Neural cell (in vitro differentiated cells): ENCODE measurements at regions not wholly inside any gene's neighbourhood (a gene's known extent, or its start where the extent isn't known, plus 50 kb on each side); places are given as distances from the start of the nearest gene placed in this dataset.
A peak's percentile ranks its signal among the peaks of the same experiment; 100 is the strongest.

Source experiments
- H2AFZ ChIP-seq: fragments of 200-600, 300-800 bp; sonication (generic), shearing (Covaris generic); 2 replicates; pipeline ENCODE4 v1.6.0; 2014; ENCODE audit warnings: low read depth, mild to moderate bottlenecking, antibody characterized with exemption, low read length, moderate library complexity
- H3F3A ChIP-seq: fragments of 200-600 bp; shearing (Covaris generic); 2 replicates; pipeline ENCODE4 v1.6.1; 2016; ENCODE audit warnings: mild to moderate bottlenecking, moderate library complexity, mixed read lengths, antibody characterized with exemption, low read length; ENCODE audit not compliant: insufficient read depth, poor library complexity, severe bottlenecking
- H3K27ac ChIP-seq: fragments of 200-600, 300-800 bp; sonication (generic), shearing (Covaris generic); 2 replicates; pipeline ENCODE4 v1.5.1; 2014; ENCODE audit warnings: mild to moderate bottlenecking, low read length, moderate library complexity
- H3K27me3 ChIP-seq: fragments of 300-800, 200-600 bp; sonication (generic), shearing (Covaris generic); 2 replicates; pipeline ENCODE4 v1.6.0; 2014; ENCODE audit warnings: mild to moderate bottlenecking, low read depth, low read length, moderate library complexity; ENCODE audit not compliant: insufficient read depth
- H3K36me3 ChIP-seq: fragments of 300-800, 200-600 bp; sonication (generic), shearing (Covaris generic); 2 replicates; pipeline ENCODE4 v1.5.1; 2014; ENCODE audit warnings: mild to moderate bottlenecking, antibody characterized with exemption, low read length, moderate library complexity; ENCODE audit not compliant: insufficient read depth
- H3K4me2 ChIP-seq: fragments of 300-800, 200-600 bp; sonication (generic), shearing (Covaris generic); 2 replicates; pipeline ENCODE4 v1.6.0; 2014; ENCODE audit warnings: mild to moderate bottlenecking, low read length
- H3K4me3 ChIP-seq: fragments of 300-800, 200-600 bp; sonication (generic), shearing (Covaris generic); 2 replicates; pipeline ENCODE4 v1.5.1; 2014; ENCODE audit warnings: mild to moderate bottlenecking, low read length, moderate library complexity
- H3K79me2 ChIP-seq: fragments of 200-600 bp; shearing (Covaris generic); replicated peaks from 2 replicates; pipeline ENCODE4 v1.6.0; 2014; ENCODE audit warnings: mild to moderate bottlenecking, low read length, moderate library complexity; ENCODE audit not compliant: insufficient read depth
- H3K9ac ChIP-seq: fragments of 300-800, 200-600 bp; sonication (generic), shearing (Covaris generic); 2 replicates; pipeline ENCODE4 v1.6.1; 2016; ENCODE audit warnings: mild to moderate bottlenecking, low read length, mixed read lengths
- H3K9me2 ChIP-seq: fragments of 200-600 bp; shearing (Covaris generic); 2 replicates; pipeline ENCODE4 v1.6.1; 2016; ENCODE audit warnings: mild to moderate bottlenecking, low read length, mixed read lengths; ENCODE audit not compliant: insufficient read depth
- H3K9me3 ChIP-seq: fragments of 200-600, 300-800 bp; sonication (generic), shearing (Covaris generic); 2 replicates; pipeline ENCODE4 v1.6.1; 2016; ENCODE audit warnings: mild to moderate bottlenecking, mixed run types, low read length, moderate library complexity, mixed read lengths
- H4K20me1 ChIP-seq: fragments of 200-600 bp; shearing (Covaris generic); 2 replicates; pipeline ENCODE4 v1.6.1; 2016; ENCODE audit warnings: mild to moderate bottlenecking, mixed run types; ENCODE audit not compliant: insufficient read depth
- CTCF ChIP-seq: fragments of 450-650 bp; IDR thresholded peaks from 2 replicates; pipeline ENCODE4 v1.5.1; 2014; ENCODE audit warnings: antibody characterized with exemption, mild to moderate bottlenecking, moderate library complexity; ENCODE audit not compliant: poor library complexity, severe bottlenecking
- EP300 ChIP-seq: fragments of 450-650 bp; conservative IDR thresholded peaks from 2 replicates; pipeline ENCODE4 v1.6.1; 2014; ENCODE audit warnings: antibody characterized with exemption, mild to moderate bottlenecking, moderate library complexity; ENCODE audit not compliant: poor library complexity, severe bottlenecking
- EZH2 ChIP-seq: fragments of 200-600, 300-800 bp; shearing (Covaris generic), sonication (generic); IDR thresholded peaks from 2 replicates; pipeline ENCODE4 v1.6.1; 2014; ENCODE audit warnings: antibody characterized with exemption, low read length, borderline replicate concordance, mild to moderate bottlenecking; ENCODE audit not compliant: insufficient read depth, poor library complexity, severe bottlenecking
- MXI1 ChIP-seq: fragments of 450-650 bp; conservative IDR thresholded peaks from 2 replicates; pipeline ENCODE4 v1.6.1; 2014; ENCODE audit warnings: antibody characterized with exemption, mild to moderate bottlenecking; ENCODE audit not compliant: poor library complexity, severe bottlenecking
- POLR2AphosphoS5 ChIP-seq: IDR thresholded peaks from 2 replicates; pipeline ENCODE4 v1.6.1; 2012
- RAD21 ChIP-seq: fragments of 450-650 bp; conservative IDR thresholded peaks from 2 replicates; pipeline ENCODE4 v1.6.1; 2014; ENCODE audit warnings: antibody characterized with exemption, mild to moderate bottlenecking, moderate library complexity
- REST ChIP-seq: IDR thresholded peaks from 2 replicates; pipeline ENCODE4 v1.6.1; 2012; ENCODE audit warnings: borderline replicate concordance
- SMC3 ChIP-seq: fragments of 450-650 bp; conservative IDR thresholded peaks from 2 replicates; pipeline ENCODE4 v1.6.1; 2014; ENCODE audit warnings: antibody characterized with exemption, mild to moderate bottlenecking, moderate library complexity; ENCODE audit not compliant: poor library complexity
- TAF1 ChIP-seq: IDR thresholded peaks from 2 replicates; pipeline ENCODE4 v1.6.1; 2012; ENCODE audit warnings: low read depth

GRCh38 chr16:47876511-47876910 is 279.3 kb downstream of the ABCC12 start:
- Histone ChIP-seq H3K9me3 (no peaks in the 10 kb centered on the region), H3K36me3 (no peaks in the 10 kb centered on the region), H3K4me3 (no peak overlapping the region), H3K27ac (no peak overlapping the region), H3K9me2 (no peaks in the 10 kb centered on the region), H3F3A (no peaks in the 10 kb centered on the region), H3K79me2 (no peaks in the 10 kb centered on the region), H4K20me1 (no peaks in the 10 kb centered on the region), H3K4me2 (no peak overlapping the region), H3K27me3 (no peaks in the 10 kb centered on the region), H3K9ac (no peak overlapping the region), H2AFZ (no peak overlapping the region)
- TF ChIP-seq EZH2 (no peak), SMC3 (no peak), MXI1 (no peak), RAD21 (no peak), TAF1 (no peak), CTCF (no peak), POLR2AphosphoS5 (no peak), REST (no peak), EP300 (no peak)

- H3F3A ChIP-seq, result no peaks in the 10 kb centered on the region
- no peak overlapping the region for H3K9ac ChIP-seq
- H3K9me2 ChIP-seq, result no peaks in the 10 kb centered on the region
- no peaks in the 10 kb centered on the region for H4K20me1 ChIP-seq
- H3K27ac ChIP-seq, result no peak overlapping the region
- H3K36me3 ChIP-seq, result no peaks in the 10 kb centered on the region
- H3K4me2 ChIP-seq, result no peak overlapping the region
- H3K27me3 ChIP-seq, result no peaks in the 10 kb centered on the region
- TF ChIP-seq CTCF (peak; percentile 23), SMC3 (no peak)
- no peak overlapping the region for H3K4me3 ChIP-seq
- H3K79me2 ChIP-seq, result no peaks in the 10 kb centered on the region
- no peaks in the 10 kb centered on the region for H3K9me3 ChIP-seq
- H2AFZ ChIP-seq, result no peak overlapping the region
Observed at GRCh38 chr16:47873434-47873833, 282.4 kb downstream of the ABCC12 start.
